Gastrocnemius medialis (tissue), 4 donors: ENCODE measurements at regions not wholly inside any gene's neighbourhood (a gene's known extent, or its start where the extent isn't known, plus 50 kb on each side); places are given as distances from the start of the nearest gene placed in this dataset.

ENCODE experiments used
- POLR2A ChIP-seq, 2 donors: fragments of 450-650 bp; IDR thresholded peaks; one replicate each; pipeline ENCODE4 v1.6.1; 2017; ENCODE audit warnings: antibody characterized with exemption in 2 of 2, mild to moderate bottlenecking in 2 of 2, moderate library complexity in 2 of 2
- TF ChIP-seq, protein P1 (sequence below), 5 experiments: fragments of 450-650 bp in 3 of 5; fragments of 200-600 bp in 2 of 5; sonication (generic) in 2 of 5; IDR thresholded peaks in 4 of 5; conservative IDR thresholded peaks in 1 of 5; 1 replicate in 4 of 5; 2 replicates in 1 of 5; pipeline ENCODE4 v1.5.1; 2016 to 2019; ENCODE audit warnings: antibody characterized with exemption in 5 of 5, mild to moderate bottlenecking in 3 of 5, moderate library complexity in 3 of 5

DNA sequence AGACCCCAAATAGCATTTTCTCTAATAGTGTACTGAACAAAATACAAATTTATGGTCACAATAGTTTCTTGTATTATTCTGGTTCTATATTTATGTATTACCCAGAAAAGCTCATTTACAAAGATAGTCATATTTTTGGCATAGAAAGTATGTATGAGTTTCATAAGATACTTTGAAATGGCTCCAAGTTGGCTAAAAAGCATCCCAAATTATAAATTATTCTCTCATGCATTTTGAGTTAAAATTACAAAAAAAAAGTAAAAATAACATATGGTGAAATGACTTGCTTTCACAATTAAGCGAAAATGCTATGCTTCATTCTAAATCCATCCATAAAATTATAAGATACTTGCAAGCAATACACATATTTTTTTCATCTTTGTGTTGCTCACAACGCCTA is 530.7 kb downstream of the ZNF804A start:
- TF ChIP-seq, protein P1, sequence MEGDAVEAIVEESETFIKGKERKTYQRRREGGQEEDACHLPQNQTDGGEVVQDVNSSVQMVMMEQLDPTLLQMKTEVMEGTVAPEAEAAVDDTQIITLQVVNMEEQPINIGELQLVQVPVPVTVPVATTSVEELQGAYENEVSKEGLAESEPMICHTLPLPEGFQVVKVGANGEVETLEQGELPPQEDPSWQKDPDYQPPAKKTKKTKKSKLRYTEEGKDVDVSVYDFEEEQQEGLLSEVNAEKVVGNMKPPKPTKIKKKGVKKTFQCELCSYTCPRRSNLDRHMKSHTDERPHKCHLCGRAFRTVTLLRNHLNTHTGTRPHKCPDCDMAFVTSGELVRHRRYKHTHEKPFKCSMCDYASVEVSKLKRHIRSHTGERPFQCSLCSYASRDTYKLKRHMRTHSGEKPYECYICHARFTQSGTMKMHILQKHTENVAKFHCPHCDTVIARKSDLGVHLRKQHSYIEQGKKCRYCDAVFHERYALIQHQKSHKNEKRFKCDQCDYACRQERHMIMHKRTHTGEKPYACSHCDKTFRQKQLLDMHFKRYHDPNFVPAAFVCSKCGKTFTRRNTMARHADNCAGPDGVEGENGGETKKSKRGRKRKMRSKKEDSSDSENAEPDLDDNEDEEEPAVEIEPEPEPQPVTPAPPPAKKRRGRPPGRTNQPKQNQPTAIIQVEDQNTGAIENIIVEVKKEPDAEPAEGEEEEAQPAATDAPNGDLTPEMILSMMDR (IDR thresholded peaks at IDR 0.05 in 4 of 5, conservative IDR thresholded peaks at IDR 0.05 in 1 of 5) = no peak
- TF ChIP-seq POLR2A (IDR thresholded peaks at IDR 0.05) = no peak
